ENCODE measurements at regions not wholly inside any gene's neighbourhood (a gene's known extent, or its start where the extent isn't known, plus 50 kb on each side); places are given as distances from the start of the nearest gene placed in this dataset.

DNA sequence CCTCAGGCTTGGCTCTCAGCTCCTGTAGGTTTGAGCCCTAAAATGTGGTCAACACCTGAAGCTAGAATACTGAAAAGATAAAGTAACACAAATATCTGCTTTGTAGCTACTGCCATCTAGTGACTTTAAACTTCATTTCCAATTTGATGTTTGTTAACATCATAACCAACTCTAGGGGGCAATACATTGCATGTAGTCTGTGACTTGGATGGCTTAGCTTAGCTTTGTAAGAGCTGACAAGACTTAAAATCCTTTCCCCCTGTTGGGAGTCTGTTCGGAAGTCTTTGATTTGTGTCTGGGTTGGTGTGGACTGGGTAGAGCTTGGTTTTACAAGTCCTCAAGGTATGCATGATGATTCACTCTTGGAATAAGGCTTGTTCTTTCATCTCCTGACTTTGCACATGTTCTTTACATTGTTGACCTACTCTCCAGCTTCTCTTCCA lies 51.7 kb downstream of the SCN11A start:
- DNase-seq, result peak; percentile 19

DNA sequence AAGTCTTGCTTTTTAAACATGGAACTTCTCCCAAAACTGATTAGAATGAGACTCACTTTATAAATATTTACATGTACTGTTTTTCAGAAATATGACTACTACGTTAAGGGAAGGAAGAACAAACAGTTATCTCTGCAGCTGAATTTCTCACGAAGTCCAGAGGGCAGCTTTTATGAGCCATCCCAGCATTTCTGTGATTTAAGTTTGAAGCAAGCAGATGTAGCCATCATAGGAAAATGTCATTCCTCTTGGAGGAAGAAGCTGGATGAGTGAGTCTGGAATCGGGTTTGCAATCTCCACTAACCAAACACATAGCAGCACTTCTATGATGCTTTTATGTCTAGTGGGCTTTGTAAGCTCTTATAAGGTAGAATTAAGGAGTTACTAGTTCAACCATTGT lies 53.7 kb downstream of the SCN11A start:
- DNase-seq, result no peak

DNA sequence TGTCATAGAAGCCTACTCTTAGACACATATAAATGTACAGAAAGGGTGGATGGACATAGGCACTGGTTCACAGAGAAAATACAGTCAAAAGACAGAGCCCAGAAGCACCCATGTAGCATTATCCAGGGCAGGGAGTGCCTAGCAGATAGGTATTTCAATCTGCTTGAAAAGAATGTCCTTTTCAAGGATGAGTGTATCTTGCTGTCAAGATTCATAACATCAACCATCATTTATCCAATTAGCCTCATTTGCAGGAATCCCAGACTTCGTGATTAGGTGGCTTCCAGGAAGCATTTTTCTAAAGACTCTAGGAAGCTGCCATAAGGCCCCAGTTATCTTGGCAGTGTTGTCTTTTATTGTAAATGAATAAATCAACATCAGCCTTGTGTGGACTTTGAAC lies 55.6 kb downstream of the SCN11A start:
- DNase-seq, result no peak

DNA sequence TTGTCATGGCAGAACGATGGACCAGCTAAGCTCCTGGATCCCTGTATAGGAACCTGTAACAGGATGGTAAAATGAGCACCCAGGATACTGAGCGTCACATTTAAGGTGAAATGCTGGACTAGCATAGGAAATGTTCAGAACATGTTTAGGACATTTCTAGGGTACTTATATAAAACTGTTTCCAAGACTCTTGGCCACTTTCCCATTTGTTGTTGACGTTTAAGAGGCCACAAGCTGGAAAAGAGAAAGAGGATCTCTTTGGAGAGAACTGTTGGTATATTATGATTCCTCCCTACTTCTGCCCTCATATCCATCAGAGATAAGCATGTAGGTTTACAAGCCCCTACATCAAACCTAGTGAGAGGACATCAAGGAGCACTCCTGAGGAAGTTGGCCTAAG lies 57.5 kb downstream of the SCN11A start:
- DNase-seq, result no peak

DNA sequence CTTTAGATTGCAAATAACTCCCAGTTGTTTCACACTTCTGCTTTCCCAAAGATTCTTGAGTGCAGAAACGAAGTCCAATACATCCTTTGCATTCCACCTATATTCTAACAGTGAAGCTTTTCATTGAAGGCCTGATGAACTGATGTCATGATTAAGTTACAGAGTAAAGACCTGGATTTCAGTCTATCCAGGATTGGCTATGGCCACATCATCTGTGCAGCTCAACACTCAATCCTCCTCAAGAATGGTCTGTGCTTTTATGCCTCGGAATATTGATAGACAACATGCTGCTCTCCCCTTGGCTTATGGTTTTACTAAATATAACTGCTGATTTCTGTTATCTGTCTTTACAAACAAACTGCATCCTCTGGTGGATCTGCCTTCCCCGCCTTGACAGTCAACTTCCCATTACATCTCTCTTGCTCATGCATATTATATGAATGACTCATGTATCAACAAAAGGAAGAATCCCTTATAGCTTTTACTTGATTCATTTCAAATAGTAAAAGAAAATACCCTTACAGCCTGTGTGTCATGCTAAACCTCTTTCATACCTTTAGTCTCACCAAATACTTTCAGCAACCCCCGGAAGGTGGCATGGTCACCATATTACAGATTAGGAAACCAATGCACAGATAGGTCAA lies 59.5 kb downstream of the SCN11A start:
- DNase-seq, result no peak

DNA sequence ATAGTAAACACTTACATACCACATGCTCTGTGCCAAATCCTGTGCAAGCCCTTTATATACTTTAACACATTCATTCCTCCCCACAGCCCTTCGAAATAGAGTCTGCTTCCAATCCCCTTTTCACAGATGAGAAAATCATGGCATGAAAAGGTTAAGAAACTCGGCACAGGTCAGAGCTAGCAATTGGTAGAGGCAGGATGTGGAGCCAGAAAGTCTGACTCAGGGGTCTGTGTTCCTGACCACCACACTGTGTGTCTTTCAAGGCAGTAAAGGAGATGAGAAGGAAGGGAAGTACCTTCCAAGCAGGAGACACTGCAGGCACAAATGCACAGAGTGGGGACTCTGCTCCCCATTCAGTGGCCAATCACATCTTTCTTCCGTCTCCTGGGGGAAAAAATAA lies 61.1 kb downstream of the SCN11A start:
- no peak for DNase-seq

DNA sequence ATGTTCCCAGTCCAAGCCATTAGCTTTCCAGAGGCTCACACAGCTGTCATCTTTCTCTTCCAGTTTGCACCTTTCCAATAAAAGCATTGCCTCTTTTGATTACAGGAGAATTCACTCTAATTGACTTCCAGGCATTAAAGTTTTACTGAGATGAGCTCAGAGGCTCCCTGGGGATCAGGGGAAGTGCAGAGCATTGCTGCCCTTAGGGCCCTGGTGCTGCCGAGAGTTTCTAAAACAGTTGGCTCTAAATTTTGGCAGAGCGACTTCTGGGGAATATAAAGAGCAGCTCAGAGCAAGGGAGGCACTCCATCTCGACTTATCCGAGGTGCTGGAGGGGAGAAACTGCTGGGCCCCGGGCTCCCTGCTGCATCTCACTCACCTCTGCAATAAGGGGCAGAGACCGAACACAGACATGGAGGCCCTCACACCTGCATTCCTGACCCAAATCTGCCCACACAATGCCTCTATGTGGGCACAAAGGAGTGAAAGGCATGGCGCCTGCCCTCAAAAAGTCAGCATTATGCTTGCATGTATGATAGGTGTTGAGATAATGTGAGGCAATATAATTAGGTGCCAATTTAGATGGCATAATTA lies 61.7 kb downstream of the SCN11A start:
- no peak for DNase-seq

DNA sequence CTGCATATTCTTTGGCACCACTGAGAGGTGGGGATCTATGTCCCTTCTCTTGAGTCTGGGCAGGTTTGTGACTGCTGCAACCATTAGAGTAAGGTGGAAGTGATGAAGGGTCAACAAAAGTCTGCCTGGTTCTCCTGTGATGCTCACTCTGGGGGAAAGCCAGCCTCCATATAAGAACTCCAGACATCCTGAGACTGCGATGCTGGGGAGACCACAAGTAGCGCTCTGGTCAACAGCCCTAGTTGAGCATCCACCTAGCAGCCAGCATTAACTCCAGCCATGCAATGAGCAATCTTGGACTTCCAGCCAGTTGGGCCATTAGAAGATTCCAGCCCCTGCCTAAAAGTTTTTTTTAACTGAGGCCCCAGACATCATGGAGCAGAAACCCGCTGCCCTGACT lies 62.8 kb downstream of the SCN11A start:
- no peak for DNase-seq

DNA sequence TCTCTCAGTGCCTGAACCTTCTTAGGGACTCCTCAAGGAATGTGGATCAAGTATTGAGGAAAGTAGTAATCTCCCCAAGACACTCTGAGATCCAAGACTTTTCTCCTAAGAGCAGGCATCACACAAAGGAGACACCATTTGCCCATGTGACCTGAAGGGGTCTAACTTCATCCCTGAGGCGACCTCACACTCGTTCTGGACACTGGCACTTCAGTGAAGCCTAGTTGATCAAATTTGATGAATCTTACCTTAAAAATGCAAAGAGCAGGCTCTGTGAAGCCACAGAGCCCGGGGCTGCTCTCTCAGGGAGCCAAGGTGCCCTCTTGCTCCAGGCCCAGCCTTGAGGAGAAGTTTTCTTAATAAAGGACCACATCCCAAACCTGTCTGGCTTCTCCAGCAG lies 64.3 kb downstream of the SCN11A start:
- no peak for DNase-seq

DNA sequence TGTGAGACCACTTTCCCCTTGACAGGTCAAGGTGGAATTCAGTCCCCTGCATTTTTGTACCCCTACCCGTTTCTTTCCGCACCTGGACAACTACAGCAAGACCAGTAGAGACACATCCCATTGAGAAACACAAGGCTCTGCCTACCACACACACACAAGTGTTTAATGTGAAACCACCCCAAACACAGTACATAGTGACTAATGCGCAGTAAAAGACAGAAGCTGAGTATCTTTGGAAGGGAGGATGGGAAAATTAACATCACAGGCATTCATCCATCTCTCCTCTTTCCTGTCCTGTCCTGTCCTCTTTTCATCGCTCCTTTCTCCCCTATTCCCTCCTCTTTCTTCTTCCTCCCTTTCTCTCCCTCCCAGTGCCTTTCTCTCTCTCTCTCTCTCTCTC lies 64.8 kb downstream of the SCN11A start:
- no peak for DNase-seq

DNA sequence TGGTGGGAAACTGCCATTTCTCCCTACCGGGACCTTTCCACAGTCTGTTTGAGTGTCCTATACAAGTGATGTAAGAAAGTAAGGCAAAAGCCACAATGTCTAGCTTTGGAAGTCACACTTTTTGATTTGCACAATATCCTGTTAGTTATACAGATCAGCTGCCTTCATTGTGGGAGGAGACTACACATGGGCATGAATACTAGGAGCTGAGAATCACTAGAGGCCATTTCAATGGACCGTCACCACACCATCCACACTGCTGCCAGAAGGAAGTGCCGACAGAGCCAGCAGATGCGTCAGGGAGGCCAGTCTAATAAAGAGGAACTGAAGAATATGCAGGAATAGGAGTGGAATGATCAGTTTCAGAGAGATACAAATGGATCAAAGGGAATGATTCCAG lies 65.8 kb downstream of the SCN11A start:
- DNase-seq, result no peak

DNA sequence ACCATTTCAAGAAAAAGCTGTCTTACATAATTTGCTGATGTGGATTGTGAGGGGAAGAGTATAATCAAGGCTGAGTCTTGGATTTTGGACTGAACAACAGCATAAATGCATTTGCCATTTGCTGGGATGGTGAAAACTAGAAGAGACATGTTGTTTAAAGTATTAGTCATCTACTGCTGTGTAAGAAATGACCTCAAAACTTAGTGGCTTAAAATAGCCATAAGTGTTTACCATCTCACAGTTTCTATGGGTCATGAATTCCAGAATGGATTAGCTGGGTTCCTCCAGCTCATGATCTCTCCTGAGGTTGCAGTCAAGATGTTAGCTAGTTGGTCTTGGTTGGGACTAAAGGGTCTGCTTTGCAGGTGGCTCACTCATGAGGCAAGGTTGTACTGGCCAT lies 66.2 kb downstream of the SCN11A start:
- DNase-seq, result no peak

DNA sequence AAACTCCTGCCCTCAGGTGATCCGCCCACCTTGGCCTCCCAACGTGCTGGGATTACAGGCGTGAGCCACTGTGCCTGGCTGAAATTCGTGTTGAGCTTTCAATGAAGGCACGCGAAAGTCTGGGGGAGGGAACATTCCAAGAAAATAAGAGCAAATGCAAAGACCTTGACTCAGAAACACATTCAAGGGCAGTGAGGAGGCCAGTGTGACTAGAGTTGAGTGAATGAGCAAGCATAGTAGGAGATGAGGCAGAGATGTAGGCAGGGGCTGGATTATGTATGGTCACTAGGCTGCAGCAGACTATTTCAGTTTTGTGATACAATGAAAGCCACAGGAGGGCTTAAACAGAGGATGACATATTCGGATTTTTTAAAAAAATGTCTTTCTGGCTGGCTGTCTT lies 67.0 kb downstream of the SCN11A start:
- DNase-seq, result no peak

DNA sequence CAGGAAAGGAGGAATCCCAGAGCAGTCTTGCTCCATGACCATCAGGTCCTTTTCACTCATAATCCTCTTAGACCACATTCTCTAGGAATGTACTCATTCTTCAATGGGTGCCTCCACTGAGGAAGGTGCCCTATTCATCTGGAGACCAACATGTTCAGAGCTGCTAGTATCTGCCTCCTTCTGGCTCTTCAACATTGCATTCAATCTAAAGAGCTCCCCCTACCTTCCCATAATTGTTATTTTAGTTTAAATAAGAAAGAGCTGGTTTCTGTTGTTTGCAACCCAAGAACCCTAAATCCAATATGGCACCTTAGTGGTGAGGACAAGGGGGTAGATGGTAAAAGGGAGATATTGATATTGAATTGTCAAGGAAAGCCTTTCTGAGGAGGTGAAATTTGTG lies 67.6 kb downstream of the SCN11A start:
- DNase-seq, result no peak

DNA sequence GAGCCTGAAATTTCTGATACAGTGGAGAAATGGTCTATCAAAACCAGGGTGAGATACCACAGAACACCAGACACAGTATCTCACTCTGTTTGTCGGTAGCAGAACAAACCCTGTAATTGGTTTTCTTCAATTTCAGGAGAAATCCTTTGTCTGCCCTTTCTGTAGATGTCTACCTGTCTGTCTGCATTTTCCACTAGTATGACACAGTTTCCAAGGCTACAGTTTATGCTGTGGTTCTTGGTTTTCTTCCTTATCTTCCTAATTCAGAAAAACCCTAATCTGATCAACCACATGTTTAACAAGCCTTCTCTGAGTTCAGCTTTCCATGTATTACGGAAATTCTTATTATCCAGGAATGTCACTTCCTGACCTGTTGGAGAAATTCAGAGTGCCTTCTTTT lies 70.8 kb downstream of the SCN11A start:
- no peak for DNase-seq

DNA sequence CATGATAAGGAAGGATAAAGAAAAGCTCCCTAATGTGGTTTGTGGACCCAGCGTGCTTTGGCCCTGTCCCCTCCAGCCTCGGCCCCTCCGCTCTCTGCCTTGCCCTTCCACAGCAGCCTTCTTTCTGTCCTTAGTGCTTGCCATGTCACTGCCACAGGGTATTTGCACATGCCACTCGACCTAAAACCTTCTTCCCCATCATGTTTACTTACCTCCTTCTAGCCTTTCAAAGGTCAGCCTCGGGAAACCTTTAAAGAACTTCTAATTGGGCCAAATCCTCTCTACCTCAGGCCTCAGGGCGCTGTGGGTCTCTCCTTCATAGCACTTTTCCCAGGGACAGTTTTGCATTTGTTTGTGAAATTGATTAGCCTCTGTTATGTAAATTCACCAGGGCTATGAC lies 73.0 kb downstream of the SCN11A start:
- DNase-seq, result no peak

DNA sequence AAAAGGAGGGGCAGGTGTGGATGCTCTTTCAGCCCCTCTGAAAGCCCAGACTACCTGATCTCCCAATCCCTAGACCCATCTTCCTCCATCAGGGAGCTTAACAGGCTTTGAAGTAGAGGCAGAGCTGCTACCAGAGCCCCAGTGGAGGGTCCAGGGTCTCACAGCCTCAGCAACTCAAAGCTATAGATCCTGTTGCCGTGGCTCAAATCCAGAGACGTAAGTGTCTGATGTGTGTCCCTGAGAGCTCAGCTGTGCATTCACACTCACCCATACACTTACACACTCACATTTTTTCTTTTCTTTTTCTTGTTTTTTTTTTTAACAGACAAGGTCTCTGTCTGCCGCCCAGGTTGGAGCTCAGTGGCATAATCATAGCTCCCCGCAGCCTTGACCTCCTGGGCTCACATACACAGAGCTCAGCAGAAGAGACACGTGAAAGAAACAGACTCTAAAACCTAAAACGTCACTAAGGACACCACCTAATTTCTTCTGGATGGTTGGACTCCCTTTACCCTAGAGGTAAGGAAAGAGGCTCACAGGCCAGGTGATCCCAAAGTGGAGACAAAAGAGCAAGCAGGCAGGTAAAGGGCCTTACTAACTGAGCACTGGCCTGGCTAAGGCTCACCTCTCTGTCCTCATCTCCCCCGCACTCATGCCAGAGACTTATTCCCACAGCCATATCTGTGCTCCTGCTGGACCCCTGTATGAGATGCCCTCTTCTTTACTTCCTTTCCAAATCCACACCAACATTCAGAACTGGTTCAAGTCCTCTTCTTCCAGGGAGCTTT lies 80.7 kb downstream of the SCN11A start:
- DNase-seq, result no peak

DNA sequence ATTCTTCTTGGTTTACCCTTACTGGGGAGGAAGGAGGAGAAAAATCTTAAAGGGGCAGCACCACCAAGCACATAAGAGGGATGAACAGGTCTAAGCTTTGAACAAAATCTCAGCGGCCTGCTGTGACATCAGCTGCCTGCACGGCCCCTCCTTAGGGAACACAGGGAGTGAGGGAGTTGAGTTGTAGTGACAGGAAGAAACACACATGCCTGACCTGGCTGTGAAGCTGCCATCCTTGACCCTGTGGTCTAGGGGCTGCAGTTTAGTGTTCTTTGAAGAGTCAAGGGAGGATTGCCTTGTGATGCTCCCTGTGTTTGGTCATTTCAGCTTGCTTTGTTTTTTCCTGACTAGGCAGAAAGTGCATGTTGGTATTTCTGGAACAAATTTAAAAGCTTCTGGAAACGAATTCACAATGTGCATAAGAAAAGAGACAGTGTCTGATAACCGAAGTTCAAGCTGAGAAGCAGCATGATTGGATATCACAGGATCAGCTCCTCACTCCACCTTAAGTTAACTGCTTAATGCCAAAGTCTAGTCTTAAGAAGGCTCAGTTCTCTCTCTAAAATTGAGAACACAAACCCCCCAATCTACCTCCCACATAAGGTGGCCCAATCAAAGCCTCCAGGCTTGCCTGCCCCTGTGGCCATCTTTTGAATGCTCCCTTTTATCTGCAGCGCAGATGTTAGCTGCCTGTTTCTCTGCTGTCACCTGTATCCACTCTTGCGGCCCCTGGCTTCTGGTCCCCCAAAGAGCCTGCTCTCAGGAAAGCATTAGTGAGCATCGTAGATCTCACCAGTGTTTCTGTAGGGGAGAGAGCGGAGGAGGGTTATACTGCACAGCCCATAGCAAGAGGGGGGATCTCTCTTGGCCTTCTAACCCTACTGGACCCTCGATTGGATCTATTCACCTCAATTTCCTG lies 82.2 kb downstream of the SCN11A start:
- no peak for DNase-seq

DNA sequence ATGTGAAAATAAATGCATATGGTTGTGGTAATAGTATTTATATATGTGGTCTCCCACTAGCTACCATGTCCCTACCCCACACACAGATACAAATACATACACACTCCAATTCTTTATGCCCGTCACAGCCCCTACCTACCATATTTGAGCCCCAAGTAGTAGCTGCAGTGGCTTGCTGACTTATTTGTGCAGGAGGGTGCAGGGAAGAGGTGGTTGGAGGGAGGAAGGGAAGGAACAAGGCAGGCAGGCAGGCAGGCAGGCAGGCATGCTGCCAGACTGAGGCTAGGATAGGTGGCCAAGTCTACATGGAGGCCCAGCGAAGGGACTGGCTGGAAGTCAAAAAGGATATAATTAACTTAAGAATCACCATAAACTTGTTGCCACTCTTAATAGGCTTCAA lies 82.9 kb downstream of the SCN11A start:
- DNase-seq, result no peak

DNA sequence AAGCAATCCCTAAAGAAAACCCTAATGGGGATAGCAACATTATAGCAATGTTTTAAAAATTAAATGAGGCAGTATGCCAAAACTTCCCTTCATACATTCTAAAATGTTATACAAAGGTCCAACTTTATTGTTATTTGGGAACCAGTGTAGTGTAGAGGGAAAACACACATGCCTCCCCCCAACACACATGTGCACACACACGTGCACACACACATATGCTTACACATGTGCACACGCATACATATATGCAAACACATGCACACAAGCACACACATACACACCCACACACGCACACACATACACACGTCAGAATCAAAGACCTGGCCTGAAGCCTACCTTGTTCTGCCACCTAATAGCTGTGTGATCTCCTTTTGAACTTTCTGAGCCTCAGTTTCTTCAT lies 83.3 kb downstream of the SCN11A start:
- no peak for DNase-seq

DNA sequence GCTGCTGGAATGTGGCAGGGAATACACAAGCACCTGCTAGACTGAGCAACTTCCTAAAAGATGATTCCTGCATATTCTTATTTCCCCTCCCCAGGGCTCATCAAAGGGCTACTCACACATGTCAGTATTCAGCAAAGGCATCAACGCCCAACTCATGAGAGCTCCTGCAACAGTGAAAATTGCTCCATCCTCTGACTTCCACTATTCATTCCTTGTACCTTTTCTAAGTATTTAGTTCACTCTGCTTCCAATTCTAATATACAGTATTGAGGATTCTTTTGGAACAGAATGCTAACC lies 84.1 kb downstream of the SCN11A start:
- DNase-seq, result no peak

DNA sequence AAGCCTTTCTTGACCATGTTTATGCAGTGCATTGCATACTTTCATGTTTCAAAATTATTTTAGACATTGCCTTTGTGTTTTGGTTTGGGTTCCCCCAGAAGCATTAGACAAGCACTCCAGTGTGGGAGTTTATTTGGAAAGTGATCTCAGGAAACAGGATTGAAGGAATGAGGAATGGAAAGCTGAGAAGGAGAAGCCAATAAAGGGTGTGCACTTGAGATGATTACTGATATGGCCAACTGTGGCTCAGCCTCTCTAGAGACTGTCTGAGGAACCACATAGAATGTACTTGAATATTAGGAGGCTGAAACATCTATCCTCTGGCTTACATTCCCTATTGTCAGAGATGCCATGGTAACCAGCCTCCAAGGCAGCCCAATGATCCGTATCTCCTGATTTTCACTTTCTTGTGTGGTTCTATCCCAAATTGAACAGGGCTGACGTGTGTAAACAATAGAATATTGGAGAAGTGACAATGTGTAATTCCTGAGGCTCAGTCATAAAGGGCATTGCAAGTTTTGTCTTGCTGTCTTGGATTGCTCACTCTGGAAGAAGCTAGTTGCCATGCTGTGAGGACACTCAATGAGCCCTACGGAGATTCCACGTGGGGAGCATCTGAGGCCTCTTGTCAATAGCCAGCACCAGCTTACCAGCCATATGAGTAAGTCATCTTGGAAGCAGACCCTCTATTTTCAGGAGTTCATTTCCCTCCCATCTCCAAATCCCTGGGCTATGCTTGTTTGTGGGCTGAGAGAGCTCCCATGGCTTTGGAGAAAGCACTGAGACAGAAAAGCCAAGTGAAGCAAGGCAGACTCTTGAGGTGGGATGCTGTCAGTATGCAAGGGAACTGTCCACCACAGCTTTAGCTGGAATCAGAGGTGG lies 84.7 kb downstream of the SCN11A start:
- DNase-seq, result no peak

DNA sequence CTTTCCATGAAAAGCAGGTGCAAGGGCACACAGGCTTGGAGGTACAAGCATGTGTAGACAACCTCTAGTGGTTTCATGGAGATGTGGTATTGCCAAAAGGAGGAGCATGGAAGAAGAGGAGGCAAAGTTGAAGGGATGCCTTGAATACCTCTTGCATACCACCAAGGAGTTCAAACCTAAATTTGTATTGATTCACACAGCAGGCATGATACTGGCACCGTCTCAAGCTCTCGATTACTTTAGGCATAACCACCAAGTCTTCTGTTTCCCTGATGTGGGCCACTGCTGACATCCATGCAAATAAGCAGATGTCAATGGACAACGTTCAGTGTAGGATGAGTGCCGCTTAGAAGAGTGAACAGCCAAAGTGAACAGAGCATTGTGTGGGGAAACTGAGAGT lies 87.1 kb downstream of the SCN11A start:
- no peak for DNase-seq
